ENCODE measurements at regions not wholly inside any gene's neighbourhood (a gene's known extent, or its start where the extent isn't known, plus 50 kb on each side); places are given as distances from the start of the nearest gene placed in this dataset.

GRCh38 chr12:105470601-105471000, 140.1 kb downstream of the C12orf75 start:
- TF ChIP-seq CTCF (IDR thresholded peaks at IDR 0.05; ENCODE audit: low read length) (no peak), EZH2 (IDR thresholded peaks at IDR 0.05; ENCODE audit: borderline replicate concordance, low read length) (no peak)

Data from OCI-LY1 (cell line).